ENCODE measurements at regions not wholly inside any gene's neighbourhood (a gene's known extent, or its start where the extent isn't known, plus 50 kb on each side); places are given as distances from the start of the nearest gene placed in this dataset.
A peak's percentile ranks its signal among the peaks of the same experiment; 100 is the strongest.

DNA sequence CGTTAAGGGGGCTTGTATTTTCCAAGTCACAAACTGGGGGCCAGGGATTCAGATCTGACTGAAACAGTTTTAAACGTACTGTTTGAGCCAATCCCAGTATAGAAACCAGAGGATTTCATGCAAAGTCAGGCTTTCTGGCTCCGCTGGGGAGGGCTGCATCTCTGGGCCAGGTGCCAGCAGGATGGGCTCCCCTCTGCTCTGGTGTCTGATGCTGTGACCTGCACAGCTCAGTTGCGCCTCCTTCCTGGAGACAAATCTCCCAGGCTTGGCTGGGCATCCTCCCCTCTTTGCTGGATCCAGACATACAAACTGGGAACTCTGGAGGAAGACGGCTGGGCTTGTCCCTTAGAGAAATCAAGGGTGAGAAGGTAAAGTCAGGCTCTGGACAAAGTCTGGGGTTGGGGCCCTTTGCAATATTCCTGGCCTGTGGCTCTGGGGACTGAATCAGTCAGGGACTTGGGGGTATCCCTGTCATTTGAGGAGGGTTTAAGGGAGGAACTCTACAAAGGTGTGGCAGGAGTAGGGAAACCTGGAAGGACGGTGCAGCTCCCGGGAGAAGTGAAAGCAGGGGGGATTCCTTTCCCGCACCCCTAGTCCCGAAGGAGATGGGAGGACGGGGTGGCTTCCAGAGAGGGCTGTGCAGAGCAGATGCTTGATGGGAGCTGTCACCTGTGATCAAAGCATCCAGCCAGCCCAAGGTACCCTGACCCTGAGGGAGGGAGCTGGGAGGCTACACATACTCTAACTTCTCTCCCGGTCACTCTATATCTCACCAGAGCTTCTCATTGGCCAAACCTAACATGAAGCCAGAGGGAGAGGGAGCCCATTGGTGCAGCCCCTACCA lies 114.8 kb upstream of the ATP2B2 start:
- H3K4me3 Mint-ChIP-seq, result no peak overlapping the region
- peaks cover 20% of the 10 kb centered on the region for H3K4me1 Mint-ChIP-seq

GRCh38 chr3:10620833-10621082 lies 115.4 kb upstream of the ATP2B2 start:
- peaks cover 17% of the 10 kb centered on the region for H3K27me3 Mint-ChIP-seq (ENCODE audit: low read depth, poor library complexity)
- DNase-seq, result no peak
- no peak overlapping the region for H3K4me3 Mint-ChIP-seq
- no peaks in the 10 kb centered on the region for H3K36me3 Mint-ChIP-seq (ENCODE audit: low read depth)
- no peak overlapping the region for H3K27ac Mint-ChIP-seq
- peaks cover 25% of the 10 kb centered on the region for H3K4me1 Mint-ChIP-seq
- TF ChIP-seq, protein P1, sequence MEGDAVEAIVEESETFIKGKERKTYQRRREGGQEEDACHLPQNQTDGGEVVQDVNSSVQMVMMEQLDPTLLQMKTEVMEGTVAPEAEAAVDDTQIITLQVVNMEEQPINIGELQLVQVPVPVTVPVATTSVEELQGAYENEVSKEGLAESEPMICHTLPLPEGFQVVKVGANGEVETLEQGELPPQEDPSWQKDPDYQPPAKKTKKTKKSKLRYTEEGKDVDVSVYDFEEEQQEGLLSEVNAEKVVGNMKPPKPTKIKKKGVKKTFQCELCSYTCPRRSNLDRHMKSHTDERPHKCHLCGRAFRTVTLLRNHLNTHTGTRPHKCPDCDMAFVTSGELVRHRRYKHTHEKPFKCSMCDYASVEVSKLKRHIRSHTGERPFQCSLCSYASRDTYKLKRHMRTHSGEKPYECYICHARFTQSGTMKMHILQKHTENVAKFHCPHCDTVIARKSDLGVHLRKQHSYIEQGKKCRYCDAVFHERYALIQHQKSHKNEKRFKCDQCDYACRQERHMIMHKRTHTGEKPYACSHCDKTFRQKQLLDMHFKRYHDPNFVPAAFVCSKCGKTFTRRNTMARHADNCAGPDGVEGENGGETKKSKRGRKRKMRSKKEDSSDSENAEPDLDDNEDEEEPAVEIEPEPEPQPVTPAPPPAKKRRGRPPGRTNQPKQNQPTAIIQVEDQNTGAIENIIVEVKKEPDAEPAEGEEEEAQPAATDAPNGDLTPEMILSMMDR (IDR thresholded peaks at IDR 0.05), result no peak
- H3K9me3 Mint-ChIP-seq, result no peaks in the 10 kb centered on the region

More for the DNA sequence above, 114.8 kb upstream of the ATP2B2 start:
- Mint-ChIP-seq H3K36me3 (ENCODE audit: low read depth) (no peaks in the 10 kb centered on the region), H3K27ac (no peak overlapping the region), H3K9me3 (no peaks in the 10 kb centered on the region), H3K27me3 (ENCODE audit: low read depth, poor library complexity) (peaks cover 17% of the 10 kb centered on the region)
- TF ChIP-seq, protein P1 (IDR thresholded peaks at IDR 0.05), result no peak
- no peak for DNase-seq

- TF ChIP-seq, protein P1 (IDR thresholded peaks at IDR 0.05), result no peak
- DNase-seq, result no peak
Measured at GRCh38 chr3:10623578-10624275, 118.3 kb upstream of the ATP2B2 start.

DNA sequence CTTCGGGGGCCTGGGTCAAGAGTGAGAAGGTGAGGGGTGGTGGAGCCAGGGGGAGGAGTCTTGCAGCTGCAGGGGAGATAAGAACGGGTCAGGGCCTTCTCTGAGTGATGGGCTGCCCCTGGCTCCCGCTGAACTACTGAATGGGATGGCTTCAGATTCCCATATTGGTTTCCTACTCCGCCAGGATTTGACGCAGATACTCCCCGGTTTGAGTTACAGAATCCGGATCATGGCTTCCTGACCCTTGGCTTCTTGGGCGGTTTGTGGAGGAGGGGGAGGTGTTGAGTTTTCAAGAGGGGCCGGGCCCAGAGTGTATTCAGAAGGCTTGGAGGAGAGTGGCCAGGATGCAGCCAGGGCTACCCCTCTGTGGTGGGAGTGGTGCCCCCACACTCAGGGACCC lies 119.9 kb upstream of the ATP2B2 start:
- peaks cover 29% of the 10 kb centered on the region for H3K27me3 Mint-ChIP-seq (ENCODE audit: low read depth, poor library complexity)
- H3K9me3 Mint-ChIP-seq, result no peaks in the 10 kb centered on the region
- TF ChIP-seq, protein P1 (IDR thresholded peaks at IDR 0.05), result no peak
- H3K36me3 Mint-ChIP-seq (ENCODE audit: low read depth), result no peaks in the 10 kb centered on the region
- peaks cover 33% of the 10 kb centered on the region for H3K4me1 Mint-ChIP-seq
- no peak overlapping the region for H3K27ac Mint-ChIP-seq
- DNase-seq, result peak; percentile 46
- no peak overlapping the region for H3K4me3 Mint-ChIP-seq

More at GRCh38 chr3:10623578-10624275, 118.3 kb upstream of the ATP2B2 start:
- no peaks in the 10 kb centered on the region for H3K36me3 Mint-ChIP-seq (ENCODE audit: low read depth)
- H3K27me3 Mint-ChIP-seq (ENCODE audit: low read depth, poor library complexity), result peaks cover 28% of the 10 kb centered on the region
- H3K27ac Mint-ChIP-seq, result no peak overlapping the region
- no peaks in the 10 kb centered on the region for H3K9me3 Mint-ChIP-seq
- H3K4me1 Mint-ChIP-seq, result peaks cover 33% of the 10 kb centered on the region
- H3K4me3 Mint-ChIP-seq, result no peak overlapping the region

- peaks cover 24% of the 10 kb centered on the region for H3K27me3 Mint-ChIP-seq (ENCODE audit: low read depth, poor library complexity)
- no peak overlapping the region for H3K27ac Mint-ChIP-seq
- H3K4me1 Mint-ChIP-seq, result peaks cover 24% of the 10 kb centered on the region
- H3K4me3 Mint-ChIP-seq, result no peak overlapping the region
- H3K36me3 Mint-ChIP-seq (ENCODE audit: low read depth), result no peaks in the 10 kb centered on the region
- TF ChIP-seq, protein P1 (IDR thresholded peaks at IDR 0.05), result no peak
- DNase-seq, result no peak
- no peaks in the 10 kb centered on the region for H3K9me3 Mint-ChIP-seq
Measured at GRCh38 chr3:10627884-10628572, 122.6 kb upstream of the ATP2B2 start.
